GM18907 (cell line): ENCODE measurements at regions not wholly inside any gene's neighbourhood (a gene's known extent, or its start where the extent isn't known, plus 50 kb on each side); places are given as distances from the start of the nearest gene placed in this dataset.

Source experiments
- ATAC-seq: cut with Tn5 transposase; IDR thresholded peaks from one replicate; pipeline ENCODE4 v1.9.1; 2021; ENCODE audit warnings: mild to moderate bottlenecking, moderate library complexity; ENCODE audit not compliant: unreplicated experiment

DNA sequence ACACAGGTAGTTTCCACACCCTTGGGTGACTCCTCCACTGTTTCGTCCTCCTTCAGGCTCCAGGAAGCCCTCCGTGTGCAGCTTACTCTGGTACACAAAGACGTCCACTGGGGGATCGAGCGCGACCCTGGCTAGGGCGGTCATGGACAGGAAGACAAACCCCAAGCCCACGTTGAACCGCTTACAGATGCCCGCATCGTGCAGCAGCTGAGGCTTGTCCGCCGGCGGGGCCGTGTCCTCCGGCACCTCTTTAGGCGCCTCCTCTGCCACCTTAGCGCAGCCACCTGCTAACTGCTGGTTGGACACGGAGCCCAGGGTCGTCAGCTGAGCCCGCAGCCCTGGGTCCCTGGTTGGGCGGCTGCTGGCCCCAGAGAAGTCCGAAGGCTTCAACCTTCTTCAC, 309.0 kb upstream of the BTBD3 start:
- ATAC-seq = no peak

DNA sequence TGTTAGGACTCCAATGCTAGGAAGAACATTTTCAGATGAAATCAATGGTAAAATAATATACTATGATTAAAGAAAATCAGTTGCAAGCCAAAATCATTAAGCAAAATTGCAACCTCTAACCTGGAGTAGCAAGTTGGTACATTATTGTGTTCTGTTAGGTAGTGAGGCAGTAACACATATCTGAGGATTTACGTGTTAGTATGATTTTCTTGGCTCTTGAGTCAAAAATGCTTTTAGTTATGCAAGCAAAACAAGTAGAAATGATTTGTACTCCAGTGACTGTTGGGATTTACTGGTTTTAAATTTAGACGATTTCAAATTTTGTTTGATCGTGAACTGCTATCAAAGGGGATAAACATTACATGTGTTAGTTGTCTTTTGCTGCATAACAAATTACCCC, 293.0 kb upstream of the BTBD3 start:
- ATAC-seq = no peak

DNA sequence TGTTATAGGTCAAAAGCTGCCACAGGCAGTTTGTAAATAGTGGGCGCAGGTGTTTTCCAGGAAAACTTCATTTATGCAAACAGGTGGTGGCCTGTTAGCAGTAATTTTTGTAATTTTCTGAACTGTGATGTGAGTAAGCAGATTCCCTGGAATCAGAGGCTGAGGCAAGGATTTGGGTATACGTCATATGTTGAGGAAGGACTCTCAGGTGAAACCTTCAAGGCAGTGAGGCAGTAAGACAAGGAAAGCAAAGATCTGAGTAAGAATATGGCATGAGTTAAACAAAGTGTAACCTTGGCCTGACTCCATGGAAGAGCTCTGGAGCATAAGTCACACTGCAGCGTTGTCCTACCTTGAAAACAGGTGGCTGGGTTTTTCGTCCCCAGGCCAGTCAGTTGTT, 291.1 kb upstream of the BTBD3 start:
- no peak for ATAC-seq

DNA sequence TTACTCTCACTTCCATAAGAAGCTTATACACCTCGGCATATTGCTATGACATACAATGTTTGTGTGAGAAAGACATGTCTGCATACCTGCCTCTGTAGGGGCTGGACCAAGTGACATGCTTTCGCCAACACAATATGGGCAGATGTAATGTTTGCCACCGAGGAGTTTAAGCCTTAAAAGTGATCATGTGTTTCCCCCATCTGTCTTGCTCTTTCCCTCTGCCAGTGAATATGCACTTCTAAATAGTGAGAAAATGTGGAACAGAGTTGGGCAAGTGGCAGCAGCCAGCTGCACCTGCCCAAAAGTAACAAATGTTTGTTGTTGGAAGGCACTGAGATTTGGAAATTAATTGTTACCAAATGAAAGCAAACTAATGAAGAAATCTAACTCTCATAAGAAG, 274.8 kb upstream of the BTBD3 start:
- ATAC-seq = no peak

DNA sequence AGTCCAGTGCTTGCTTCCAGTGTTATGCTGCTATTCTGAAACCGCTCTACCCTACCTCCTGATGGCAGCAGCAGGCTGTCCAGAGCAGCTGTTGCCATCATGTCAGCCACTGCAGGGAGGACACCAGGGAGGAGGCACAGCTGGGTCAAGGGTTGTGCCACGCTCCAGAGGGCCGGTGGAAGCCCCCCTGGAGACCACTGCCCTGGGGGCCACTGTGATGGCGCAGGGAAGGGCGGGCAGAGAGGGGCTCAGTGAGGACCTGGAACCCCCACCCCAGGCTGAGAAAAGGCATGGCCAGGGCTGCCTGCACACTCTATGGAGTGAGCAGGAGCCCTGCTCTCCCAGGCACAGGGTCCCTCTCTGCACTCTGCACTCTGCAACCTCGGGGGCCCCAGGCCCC, 271.3 kb upstream of the BTBD3 start:
- no peak for ATAC-seq

DNA sequence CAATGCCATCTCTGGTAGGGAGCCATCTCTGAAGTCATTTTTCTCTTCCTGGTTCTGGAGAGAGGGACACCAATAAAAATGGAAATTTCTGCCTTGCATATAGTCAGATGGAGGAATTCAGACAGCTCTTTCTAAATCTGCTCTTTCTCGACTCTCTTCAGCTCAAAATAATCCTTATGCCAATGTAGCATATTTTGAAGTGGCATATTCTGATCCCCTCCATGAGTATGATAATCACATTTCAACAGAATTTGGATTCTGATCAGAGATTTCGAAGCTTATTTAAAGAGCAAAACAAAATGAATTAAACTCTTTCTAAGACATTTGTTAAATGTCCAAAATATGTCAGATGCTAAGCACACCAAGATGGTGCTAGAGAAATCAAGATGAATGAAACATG, 267.1 kb upstream of the BTBD3 start:
- no peak for ATAC-seq

DNA sequence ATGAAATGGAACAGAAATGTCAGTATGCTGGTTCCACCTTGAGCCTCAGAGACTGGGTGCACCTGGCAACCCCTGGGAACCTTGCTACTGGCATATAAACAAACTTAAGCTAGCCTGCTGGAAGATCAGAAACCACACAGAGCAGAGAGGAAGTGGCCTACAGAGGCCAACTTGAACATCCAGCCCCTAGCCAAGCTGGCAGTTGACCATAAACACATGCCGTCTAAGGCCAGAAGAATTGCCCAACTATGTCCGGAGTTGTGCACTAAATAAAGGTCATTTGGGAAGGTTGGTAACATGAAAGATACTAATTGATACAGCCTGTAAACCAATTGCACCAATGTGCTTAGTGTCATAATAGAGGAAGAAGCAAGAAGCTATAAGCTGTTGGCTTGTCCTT, 266.6 kb upstream of the BTBD3 start:
- no peak for ATAC-seq

DNA sequence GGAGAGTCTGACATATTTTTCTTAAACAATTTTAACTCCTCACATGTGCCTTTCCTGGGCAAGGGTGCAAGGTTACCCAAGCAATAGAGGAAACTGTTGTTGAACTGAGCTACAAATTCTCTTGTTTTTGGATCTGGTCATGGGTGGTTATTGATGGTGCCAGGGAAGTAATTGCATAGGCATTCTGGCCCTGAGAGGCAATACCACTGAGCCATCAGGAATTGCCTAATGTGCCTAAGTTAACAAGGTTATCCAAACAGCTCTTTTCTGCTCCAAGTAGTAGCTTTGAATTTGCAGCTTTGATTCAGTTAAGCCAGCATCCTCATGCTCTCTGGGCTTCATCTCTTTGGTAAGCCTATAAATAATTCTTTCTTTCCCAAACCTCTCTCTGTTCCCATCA, 266.0 kb upstream of the BTBD3 start:
- ATAC-seq = no peak

DNA sequence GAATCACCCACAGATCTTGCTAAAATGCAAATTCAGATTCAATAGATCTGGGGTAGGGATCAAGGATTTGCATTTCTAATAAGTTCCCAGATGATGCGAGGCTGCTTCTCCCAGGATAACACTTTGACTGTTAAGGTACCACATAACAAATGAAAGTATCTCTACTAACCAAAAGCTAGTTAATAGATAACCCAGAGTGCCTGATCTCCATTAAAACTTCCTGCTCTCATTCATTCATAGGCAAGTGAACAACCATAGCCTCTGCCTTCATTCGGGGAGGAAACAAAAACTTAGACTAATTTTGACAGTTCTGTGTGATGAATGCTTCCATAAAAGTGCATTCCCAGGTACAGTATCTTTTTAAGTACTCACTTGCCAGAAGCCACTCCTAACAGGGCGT, 265.6 kb upstream of the BTBD3 start:
- no peak for ATAC-seq

DNA sequence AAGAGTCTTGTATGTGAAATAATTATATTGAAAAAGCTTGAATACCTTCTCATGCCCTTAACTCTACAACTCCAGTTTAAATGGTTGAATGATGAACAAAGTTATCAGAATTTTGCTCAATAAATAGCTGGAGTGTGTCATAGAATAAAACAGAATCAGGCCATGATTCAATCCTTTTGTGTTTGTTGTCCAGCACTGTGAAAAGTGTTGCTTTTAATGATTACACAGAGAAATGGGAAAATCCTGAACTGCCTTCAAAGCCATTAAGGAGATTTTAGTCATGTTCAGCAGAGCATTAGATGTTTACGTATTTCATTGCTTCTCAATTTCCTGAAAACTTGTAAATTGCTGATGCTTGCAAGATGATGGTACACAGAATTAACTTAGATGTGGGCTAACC, 262.9 kb upstream of the BTBD3 start:
- no peak for ATAC-seq

DNA sequence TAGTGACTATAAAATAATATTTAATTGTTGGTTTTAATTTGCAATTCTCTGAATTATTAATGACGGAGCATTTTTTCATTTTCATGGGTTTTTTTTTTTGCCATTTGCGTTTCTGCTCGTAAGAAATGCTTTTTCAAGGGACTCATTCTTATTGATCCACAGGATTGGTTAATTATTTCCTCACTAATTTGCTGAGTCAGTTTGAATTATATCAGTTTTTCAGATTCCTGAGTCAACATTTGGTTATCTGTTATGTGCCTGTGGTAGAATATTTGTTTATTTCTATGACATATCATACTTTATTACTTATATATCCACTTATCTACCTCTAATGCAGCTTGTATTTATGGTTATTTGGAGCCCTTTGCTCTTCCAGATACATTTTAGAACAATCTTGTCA, 257.0 kb upstream of the BTBD3 start:
- ATAC-seq = no peak

DNA sequence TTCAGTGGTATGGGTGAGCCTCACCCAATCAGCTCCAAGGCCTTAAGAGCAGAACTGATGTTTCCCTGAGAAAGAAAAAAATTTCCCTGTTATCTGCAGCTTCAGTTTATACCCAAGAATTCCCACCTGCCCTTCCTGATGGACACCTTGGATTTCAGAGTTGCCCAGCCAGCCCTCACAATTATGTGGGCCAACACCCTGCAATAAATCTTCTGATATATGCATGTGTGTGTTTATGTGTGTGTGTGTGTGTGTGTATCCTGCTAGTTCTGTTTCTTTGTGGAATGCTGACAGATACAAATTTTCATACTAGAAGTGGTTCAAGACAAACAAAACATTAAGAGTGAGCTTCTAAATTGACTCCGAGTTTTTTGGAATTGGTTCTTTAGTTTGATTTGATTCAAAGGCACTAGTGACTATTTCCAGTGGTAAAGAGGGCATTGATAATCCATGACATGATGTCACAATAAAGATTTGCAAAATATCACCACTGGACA, 246.6 kb upstream of the BTBD3 start:
- no peak for ATAC-seq

DNA sequence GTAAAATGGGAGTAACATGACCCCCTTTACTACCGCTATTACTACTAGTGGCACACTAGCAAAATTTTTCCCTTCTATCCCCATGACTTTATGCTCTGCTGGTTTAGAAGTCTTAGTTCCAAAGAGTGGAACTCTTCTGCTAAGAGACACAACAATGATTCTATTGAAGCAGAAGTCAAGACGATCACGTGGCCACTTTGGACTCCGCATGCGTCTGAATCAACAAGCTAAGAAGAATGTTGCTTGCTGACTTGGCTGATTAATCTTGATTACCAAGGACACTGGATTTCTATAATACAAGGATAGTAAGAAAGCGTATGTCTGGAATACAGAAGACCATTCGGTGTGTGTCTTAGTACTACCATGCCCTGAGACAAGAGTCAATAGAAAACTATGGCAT, 244.7 kb upstream of the BTBD3 start:
- ATAC-seq = no peak

DNA sequence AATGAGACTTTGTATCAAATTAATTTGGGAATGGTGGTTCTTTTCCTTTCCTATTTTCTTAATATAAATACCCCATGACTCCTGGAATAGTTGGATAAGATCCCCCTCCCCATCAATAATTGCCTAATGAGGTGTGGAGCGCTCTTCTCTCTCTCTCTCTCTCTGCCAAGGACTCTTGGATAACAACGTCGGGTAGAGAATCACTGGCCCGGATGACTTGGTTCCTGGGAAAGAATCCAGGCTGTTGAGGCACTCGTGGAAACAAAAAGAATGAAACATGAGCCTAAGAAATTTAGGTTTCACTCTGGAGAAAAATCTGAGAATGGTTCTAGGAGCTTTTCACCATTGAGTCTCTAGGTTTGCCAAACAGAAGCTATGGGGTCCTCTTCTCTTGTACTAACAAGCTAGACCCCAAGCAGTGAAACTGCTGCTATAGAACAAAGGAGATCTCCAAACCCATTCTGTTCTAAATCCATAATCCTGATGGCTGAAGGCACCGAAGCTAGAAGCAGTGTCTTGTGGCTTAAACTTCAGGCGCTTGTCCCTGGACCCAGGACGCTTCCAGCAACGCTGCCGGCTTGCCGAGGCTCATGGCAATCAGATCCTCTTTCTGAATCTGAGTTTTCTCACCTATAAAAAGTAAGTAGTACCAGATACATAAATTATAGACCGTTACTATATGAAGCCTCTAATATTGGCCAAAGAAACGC, 241.6 kb upstream of the BTBD3 start:
- ATAC-seq = no peak

DNA sequence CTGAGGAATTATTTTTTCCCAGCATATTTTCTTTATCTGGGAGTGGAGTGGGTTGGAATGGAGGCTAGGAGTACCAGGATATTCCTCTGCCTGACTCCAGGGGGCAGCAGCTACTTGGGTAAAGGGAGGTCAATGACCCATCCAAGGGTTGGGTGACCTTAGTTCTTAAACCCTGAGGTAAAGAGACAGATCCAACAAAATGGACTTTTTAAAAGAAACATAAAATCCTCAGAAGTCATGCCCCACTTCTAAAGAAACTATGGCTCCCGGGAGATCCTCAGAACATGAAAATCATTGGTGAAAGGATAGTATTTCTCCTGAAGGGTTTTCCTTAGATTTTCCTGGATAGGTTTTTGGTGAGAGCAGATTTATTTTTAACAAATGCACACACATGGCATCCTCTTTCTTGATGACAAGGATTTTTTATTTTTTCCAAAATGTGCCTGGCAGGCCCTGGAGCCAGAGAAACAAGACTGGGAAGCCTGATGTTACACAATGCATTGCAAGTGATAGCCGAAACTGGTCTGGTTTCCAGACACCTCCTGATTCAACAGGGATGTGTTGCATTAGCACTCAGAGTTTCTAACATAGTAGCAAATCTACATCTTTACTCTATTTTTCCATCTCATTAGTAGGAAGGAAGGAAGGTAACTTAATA, 240.9 kb upstream of the BTBD3 start:
- no peak for ATAC-seq

DNA sequence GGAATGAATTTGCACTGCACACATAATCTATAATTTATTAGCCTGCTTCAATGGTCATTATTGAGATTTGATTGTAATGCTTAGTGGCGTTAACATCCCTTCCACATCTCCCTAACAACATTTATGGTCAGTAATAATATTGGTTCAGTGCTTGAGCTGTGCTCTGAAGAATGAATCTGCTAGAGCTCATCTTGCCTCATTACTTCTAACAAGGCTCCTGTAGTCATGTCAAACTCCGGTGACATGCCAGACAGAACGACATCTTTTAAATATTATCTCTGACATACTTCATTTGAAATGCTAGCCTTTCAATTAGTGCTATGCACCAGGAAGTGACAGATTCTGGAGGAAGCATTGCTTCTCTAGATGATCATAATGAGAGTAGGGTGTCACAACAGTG, 240.3 kb upstream of the BTBD3 start:
- ATAC-seq = no peak

DNA sequence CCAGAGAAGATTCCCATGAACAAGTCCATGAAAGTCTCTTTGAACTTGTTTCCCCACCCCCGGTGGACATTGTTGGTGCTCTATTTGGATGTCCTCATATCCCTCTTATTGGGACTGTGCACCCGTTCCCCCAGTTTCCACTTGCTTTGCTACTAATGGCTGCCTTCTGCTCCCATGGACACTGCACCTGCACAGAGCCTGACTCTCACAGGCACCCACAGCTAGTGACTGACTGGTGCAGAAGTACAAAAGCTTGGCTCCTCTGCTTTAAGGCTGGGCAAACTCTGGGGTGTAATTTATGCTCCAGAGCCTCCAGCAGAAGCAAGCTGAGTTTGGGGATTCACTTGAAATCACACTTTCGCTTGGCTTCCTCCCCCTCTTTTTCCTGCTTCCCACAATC, 239.9 kb upstream of the BTBD3 start:
- ATAC-seq = no peak

DNA sequence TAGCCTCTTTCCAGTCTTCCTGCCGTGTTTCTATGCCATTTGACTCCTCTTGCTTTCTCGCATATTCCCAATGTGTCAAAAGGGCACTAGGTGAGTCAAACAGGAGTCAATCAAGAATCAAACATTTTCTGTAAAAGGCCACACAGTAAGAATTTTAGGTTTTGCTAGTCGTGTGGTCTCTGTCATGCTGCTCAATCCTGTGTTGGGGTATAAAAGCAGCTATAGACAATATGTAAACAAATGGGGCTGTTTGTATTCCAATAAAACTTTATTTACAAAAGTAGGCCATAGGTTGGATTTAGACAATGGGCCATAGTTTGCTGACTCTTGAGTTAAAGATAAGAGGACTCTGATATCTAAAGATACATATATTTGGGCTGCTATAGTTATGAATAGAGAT, 235.4 kb upstream of the BTBD3 start:
- no peak for ATAC-seq

DNA sequence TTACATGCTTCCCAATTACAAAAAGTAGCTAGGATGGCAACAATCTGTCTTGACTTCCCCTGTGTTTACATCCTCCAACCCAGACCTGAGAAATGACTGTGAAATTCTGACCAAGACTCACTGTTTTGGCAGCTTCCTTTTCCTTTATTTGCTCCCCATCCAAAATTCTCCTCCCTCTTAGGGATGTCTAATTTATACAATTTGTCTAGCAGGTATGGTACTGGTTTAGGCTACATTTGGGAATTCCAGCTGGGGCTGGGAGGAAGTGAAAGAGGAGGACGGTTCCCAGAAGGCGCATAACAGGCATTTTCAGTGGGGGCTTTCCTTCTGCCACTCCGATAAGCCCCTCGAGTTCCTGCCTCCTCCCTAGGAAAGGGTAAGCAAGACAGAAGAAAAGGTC, 231.5 kb upstream of the BTBD3 start:
- ATAC-seq = no peak

DNA sequence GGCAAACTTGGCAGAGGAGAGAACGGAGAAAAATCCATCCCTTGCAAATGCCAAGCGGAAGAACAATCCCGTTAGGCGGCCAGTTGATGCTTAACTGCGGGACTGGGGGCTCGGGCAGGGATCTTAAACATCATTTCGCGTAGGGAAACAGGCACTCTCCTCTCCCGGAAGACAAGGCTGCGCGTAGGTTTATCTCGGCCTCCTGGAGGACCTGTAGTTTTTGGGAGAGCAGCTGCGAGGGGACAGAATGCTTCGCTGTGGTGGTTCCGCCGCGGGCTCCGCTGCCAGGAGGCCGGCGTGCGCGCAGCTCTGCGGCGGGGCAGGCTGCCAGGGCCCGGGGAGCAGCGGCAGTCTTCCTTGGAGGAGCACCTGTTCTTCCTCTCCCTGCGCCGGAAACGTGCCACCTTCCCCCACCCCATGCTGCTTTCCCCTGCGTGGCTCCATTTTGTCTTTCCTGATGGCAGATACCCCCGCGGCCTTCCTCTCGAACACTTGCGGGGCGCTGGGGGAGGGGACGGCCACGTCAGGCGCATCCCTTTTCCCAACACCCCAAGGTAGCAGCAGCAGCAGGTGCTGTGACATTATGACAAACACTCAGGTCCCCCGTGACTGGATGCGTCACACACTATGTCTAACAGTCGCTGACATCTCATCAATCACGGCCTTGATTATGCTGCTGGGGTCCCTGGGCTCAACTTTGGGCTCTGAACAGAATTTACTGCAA, 230.7 kb upstream of the BTBD3 start:
- no peak for ATAC-seq

DNA sequence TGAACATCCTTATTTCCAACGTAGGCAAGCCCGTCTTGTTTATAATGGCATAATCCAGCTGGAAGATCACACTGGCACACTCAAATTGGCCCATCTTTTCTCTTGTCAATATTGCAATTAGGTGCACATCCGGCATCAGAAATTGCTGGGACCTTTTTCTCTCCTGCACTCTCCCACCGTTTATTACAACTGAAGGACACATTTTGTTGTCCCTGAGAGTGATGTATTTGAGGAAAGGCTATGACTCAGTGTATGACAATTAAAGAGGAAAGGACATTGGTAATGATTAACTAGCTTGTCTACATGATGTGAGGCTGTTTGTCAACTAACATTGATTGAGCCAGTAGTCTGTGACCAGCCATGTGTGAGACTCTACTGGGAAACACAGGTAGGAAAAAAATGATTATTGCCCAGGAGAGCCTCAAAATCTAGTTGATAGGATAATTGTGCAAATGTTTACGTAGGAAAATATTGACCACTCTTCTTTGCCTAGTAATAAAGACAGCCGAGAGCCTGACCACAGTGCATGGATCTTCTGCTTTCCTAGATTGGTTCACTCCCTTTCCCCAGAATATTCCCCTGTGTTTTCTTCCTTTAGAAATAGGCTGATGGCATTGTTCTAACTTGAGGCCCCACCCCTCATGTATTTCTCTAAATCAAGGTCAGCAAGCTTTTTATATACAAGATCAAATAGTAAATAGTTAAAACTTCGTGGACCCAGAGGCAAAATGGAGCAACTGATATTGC, 230.0 kb upstream of the BTBD3 start:
- ATAC-seq = no peak
